Fibroblast of skin of back (primary cell): ENCODE measurements at regions not wholly inside any gene's neighbourhood (a gene's known extent, or its start where the extent isn't known, plus 50 kb on each side); places are given as distances from the start of the nearest gene placed in this dataset.

Source experiments
- DNase-seq: peaks from one replicate; pipeline ENCODE4 v3.0.0-alpha.2; 2013

- no peak for DNase-seq
Observed at GRCh38 chr10:121185816-121186455, 334.8 kb downstream of the WDR11 start.

DNA sequence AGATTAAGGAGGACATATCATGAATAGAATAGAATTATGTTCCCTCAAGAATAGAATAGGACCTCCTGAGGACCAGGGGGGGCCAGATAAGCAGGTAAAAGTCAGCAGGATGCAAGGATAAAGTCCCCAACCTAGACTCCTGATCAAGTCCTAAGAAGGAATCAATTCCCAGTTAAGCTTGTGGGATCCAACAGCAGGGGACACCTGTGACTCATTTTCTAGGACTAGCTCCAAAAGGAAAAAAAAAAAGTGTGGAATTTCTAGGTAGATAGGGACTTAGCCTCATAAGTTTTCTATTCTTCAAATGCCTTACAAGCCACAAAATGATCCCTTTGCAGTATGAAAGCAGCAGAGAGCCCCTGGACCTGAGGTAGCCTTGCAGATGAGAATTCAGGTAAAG, 336.2 kb downstream of the WDR11 start:
- no peak for DNase-seq

DNA sequence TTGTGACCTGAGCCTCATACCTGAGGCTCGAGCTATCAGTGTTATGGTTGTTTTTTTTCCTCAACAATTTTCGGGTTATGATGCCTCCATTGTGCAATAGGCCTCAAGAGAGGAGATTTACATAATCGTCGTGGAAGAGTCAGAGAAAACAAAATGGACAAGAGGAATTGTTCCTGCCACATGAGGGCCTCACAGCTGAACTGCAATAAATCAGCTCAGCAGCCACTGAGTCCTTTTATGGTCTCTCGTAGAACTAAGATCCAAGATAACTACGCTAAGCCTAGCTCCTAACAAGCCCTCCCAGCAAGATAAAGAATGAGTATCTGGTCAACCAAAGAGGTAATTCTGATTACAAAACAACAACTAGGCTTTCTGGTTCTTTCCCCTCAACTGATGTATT, 336.8 kb downstream of the WDR11 start:
- no peak for DNase-seq

DNA sequence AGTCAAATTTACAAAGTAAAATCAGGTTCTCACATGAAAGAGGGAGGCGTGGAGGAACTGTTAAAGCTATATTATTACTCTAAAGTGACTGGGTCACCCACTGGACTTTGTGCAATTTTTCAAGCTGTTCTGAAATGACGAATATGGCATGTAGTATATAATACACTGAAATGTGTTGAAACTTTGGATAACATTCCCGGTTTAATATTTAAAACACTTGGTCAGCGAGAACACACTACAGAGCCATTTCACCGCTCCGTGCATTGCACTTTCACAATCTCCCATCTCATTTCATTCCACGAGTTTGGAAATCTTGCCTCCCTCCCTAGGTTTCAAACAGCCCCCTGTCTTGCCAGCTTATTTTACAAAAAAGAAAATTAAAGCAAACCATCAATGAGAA, 337.9 kb downstream of the WDR11 start:
- DNase-seq, result no peak

GRCh38 chr10:121194696-121195523, 343.7 kb downstream of the WDR11 start:
- no peak for DNase-seq

GRCh38 chr10:121195524-121195910, 344.4 kb downstream of the WDR11 start:
- no peak for DNase-seq

DNA sequence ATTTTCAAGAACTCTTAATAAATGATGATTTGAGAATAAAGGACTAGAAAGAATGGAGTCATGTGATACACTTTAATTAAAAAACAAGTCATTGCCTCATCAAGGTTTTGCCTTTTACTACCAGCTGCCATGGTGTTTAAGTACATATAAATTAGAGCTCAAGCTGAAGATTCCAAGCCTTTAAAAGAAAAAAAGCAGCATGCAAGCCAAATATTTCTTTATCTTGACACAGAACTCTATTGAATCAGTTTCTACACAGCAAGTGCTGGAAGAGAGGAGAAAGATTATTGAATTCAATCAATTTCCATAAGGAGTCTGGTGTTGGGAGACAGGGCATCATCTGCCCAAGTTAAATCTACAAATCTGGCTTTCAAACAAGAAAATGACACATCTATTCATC, 347.9 kb downstream of the WDR11 start:
- no peak for DNase-seq

DNA sequence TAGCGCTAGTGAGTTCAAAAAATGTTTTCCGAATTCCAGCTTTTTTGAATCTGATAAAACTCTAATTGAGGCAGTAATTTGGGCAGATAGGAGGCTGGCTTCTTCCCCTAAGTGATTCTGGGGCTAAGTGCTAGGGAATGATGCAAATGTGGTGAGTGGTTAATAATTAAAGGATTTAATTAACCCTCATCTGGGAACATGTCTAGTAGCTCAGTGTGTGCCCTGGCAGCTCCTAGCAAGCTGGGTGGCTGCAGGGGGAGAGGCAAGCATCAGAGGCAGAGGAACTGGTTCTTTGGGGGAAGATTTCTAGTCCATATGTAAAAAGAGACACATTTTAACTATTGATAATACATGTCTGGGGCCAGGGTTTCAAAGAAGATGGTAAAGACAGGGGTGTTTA, 354.5 kb downstream of the WDR11 start:
- DNase-seq, result no peak

DNA sequence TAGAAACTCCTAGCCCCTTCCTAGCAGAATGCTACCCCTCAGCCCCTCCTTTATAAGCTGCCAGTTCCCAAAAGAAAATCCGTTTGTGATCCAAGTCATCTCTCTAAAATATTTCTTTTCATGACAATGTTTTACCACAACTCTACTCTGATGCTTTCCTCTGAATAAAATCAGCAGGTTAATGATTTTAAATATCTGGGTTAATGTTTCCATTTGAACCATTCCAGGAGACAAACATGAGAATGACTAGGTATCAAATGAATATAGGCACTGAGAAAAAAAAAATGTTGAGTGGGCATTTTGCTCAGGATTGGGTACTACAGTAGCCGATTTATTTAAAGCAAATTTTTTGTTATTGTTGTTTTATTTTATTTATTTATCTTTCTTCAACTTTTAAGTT, 360.3 kb downstream of the WDR11 start:
- no peak for DNase-seq

GRCh38 chr10:121213437-121213836, 362.3 kb downstream of the WDR11 start:
- no peak for DNase-seq

DNA sequence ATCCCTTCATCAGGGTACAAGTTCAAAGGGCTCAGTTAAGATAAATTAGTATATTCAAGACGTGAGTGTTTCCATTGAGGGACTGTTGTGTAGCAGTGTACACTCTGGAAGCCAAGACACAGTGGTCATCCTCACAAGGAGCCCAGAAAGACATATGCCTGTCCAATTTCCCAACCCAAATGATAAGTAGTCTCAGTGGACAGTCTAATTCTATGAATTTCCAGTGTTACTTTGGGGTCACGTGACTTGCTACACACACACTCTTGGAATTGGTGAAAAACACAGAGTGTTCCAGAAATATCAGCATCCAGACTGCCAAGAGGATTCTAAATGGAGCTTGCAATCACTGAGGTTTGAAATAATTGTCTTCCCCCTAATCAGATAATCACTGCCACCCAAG, 365.1 kb downstream of the WDR11 start:
- DNase-seq, result no peak

DNA sequence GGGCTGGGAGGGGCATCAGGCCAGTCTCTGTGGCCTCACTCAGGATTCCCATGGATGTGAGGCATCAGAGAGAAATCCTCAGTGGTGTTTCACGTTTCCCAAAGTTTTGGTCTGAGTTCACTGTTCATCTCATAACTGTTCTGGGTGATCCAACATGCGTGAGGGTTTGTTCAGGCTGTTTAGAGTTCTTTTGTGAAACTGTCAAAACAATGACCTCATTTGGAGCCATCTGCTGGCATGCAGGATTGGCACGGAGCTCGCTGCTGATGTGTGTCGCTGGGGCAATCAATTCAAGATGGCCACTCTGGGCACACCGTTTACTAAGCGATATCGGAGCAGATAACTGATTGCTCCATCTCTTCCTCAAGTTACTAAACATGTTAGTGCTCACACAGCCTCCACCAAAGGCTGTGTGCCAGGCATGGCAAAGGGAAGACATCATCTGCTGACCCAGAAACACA, 365.6 kb downstream of the WDR11 start:
- peak; percentile 25 for DNase-seq

DNA sequence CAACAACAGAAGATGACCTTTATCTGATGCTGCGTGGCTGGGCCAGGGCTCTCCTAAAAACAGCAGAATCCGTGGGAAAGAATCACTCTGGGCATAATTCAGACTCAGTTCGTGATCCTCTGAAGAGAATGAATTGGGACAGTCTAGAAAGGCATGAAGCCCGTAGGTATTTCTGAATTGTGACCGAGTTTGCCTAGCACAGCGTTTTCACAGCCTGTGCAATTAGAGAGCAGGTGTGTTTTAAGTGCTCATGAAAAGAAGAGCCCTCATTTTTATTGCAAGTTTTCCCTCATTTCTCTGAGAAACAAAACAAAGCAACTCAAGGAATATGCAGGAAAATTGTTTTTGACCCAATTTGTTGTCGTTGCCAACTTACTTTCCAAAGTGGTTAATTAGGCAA, 366.2 kb downstream of the WDR11 start:
- no peak for DNase-seq

DNA sequence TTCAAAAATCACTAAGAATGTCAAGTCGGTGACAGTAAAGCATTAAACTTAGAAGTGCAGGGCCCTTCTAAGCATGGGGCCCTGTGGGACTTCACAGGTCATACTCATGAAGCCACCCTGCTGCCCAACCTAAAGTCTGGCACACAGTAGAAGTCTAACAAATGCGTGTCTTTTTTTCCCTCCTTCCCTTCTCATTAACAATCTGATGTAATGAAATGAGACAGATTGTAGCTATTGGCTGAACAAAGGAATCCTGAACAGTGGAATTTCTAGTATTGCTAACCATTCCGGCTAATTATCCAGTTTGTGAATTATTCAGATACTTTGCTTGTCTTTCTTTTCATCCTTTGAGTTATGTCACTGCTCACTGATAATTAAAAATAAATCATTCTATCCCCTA, 369.9 kb downstream of the WDR11 start:
- no peak for DNase-seq

DNA sequence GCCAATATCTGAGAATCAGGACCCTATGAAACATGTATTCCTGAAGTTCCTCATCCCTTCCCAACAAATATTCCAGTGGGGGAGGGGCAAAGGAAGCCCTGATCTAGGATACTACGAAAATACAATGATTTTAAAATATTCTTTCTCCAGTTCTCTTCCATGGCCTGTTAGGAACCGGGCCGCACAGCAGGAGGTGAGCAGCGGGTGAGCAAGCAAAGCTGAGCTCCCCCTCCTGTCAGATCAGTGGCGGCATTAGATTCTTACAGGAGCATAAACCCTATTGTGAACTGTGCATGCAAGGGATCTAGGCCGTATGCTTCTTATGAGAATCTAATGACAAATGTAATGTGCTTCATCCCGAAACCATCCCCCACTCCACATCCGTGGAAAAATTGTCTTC, 370.8 kb downstream of the WDR11 start:
- DNase-seq, result no peak

DNA sequence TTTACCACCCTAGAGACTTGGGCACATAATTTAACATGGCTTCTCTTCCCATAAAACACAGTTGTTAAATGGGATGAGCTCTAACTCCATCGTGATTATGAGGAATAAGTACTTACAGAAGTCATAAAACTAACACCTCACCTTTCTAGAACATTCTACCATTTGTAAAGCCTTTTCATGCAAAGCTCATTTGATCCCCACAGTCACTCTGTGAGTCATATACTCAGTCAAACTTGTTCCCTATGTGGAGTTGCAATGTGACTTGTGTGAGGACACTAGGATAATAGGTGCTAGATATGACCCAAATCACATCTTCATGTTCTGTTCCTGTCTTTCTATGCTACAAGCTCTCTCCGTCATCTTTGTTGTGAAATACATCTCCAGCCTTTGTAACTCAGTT, 371.7 kb downstream of the WDR11 start:
- DNase-seq, result no peak

DNA sequence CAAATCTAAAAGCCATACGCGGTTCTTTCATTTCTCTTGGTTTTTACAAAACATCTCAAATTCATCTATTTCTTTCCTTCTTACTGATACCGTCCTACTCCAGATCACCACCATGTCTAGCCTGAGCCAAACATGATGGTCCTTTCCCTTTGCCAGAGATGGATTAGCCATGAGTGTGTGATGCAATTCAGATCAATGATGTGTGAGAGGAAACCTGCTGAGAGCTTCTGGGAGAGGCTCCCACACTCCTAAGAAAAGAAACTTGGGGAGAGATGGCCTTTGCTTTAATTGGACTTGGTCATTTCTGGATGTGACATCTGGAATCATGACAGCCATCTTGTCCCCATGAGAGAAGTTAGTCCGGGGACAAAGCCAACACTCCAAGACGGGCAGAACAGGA, 367.2 kb downstream of the FGFR2 start:
- no peak for DNase-seq

DNA sequence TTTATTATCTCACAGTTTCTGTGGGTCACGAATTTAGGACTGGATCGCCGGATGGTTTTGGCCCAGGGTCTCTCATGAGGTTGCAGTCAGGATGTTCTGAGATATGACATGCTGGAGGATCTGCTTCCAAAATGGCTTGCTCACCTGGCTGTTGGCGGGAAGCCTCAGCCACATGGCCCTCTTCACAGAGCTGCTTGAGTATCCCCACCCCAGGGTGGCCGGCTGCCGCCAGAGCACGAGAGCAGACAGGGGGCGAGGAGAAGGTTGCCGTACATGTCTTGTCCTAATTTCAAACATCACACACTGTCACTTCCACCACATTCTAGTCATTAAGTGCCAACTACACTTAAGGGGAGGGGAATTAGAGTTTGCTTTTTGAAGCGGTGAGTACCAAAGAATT, 365.8 kb downstream of the FGFR2 start:
- DNase-seq, result no peak

GRCh38 chr10:121235692-121236091, 362.6 kb downstream of the FGFR2 start:
- no peak for DNase-seq

DNA sequence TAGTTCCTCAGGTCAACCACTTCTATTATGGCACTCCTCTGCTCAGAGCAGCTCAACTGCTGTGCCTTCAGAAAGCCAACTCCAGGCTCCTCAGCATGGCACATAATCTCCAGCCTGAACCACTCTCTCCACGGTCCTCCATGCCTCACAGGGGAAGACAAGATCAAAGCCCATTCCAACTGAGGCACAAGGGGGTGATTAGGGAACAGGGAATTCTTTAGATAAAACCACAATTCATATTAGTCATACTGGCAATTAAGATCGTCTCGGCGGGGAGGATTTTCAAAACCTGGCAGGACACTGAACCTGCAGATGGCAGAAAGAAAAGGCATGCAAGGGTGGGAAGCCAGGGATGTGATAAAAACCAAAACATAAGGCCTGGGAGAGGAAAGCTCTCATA, 361.6 kb downstream of the FGFR2 start:
- DNase-seq, result no peak

- no peak for DNase-seq
Observed at GRCh38 chr10:121237718-121238117, 360.5 kb downstream of the FGFR2 start.

DNA sequence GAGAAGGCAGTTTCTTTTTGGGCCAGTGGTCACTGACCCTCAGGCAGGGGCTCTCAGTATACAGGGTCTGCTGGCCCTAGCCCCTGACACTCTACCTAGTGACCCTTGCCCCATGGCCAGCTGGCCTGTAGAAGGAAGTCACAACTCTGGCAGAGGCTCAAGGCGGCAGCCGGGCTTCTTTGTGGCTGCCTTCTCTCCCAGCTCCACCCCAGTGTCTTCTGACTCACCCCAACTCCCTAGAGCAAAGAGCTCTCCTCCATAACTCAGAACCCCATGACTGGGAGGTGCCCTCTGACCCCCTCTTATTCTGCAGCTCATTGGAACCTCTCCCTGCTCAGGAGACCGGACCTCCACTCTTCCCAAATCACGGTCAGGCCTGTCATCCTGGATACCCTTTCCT, 358.2 kb downstream of the FGFR2 start:
- DNase-seq, result no peak

DNA sequence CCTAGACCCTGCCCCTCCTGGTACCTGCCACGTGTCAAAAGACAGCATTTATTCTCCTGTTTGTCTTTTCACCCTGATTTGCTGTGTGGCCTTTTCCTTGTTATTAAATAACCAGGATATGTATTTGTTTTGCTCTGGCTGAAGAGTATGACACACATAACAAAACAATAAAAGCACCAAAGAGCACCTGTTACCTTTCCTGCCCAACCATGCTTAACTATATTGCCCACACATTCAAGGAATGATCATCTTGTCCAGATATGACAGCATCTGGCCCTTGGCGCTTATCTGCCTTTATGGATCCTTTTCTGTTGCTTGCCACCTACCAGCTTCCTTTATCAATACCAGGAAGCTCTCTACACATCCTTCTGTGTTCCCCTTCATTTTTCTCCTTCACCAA, 357.7 kb downstream of the FGFR2 start:
- DNase-seq, result no peak

- no peak for DNase-seq
Observed at GRCh38 chr10:121241337-121241736, 356.9 kb downstream of the FGFR2 start.
